ENCODE measurements at regions not wholly inside any gene's neighbourhood (a gene's known extent, or its start where the extent isn't known, plus 50 kb on each side); places are given as distances from the start of the nearest gene placed in this dataset.
"Not testable (repeated sequence)": the region's sequence is repeated elsewhere in the genome, so short reads cannot be mapped to it uniquely, and the experiment has no call there.

- CTCF ChIA-PET, result no interaction called here
- H3K4me3 ChIP-seq (ENCODE audit: low read depth, low read length, poor library complexity, severe bottlenecking), result no peak overlapping the region
- H3K27ac ChIP-seq (ENCODE audit: low read depth, low read length, poor library complexity, severe bottlenecking), result no peak overlapping the region
- BruUV-seq (replicated peaks), result no TSS peak
- intact Hi-C loops (cut with micrococcal nuclease; ENCODE audit: unreplicated experiment), result no loop called here
- DNase-seq (ENCODE audit: low spot score), result no peak
- H3K4me1 ChIP-seq (ENCODE audit: insufficient read depth, low read length, poor library complexity, severe bottlenecking), result no peaks in the 10 kb centered on the region
- POLR2A ChIA-PET (ENCODE audit: low non-redundant PET), result no interaction called here
- no peaks in the 10 kb centered on the region for H3K27me3 ChIP-seq (replicated peaks; ENCODE audit: insufficient read depth, low read depth, low read length, poor library complexity)
- H3K9me3 ChIP-seq (ENCODE audit: low read depth, low read length, poor library complexity, severe bottlenecking), result no peaks in the 10 kb centered on the region
- no peaks in the 10 kb centered on the region for H3K36me3 ChIP-seq (ENCODE audit: insufficient read depth, low read length, poor library complexity, severe bottlenecking)
- TF ChIP-seq CTCF (conservative IDR thresholded peaks at IDR 0.05; ENCODE audit: low read depth, low read length) (no peak), EZH2 (IDR thresholded peaks at IDR 0.05; ENCODE audit: borderline replicate concordance, low read depth, low read length, poor library complexity, severe bottlenecking) (no peak)
These were observed 704.7 kb upstream of the TMEFF2 start for GRCh38 chr2:192899466-192899865.

- H3K4me3 ChIP-seq (ENCODE audit: low read depth, low read length, poor library complexity, severe bottlenecking); DNase-seq (ENCODE audit: low spot score); H3K27me3 ChIP-seq (replicated peaks; ENCODE audit: insufficient read depth, low read depth, low read length, poor library complexity); BruUV-seq (replicated peaks); POLR2A ChIA-PET (ENCODE audit: low non-redundant PET); intact Hi-C loops (cut with micrococcal nuclease; ENCODE audit: unreplicated experiment); CTCF ChIA-PET; H3K36me3 ChIP-seq (ENCODE audit: insufficient read depth, low read length, poor library complexity, severe bottlenecking); H3K9me3 ChIP-seq (ENCODE audit: low read depth, low read length, poor library complexity, severe bottlenecking); H3K27ac ChIP-seq (ENCODE audit: low read depth, low read length, poor library complexity, severe bottlenecking); H3K4me1 ChIP-seq (ENCODE audit: insufficient read depth, low read length, poor library complexity, severe bottlenecking): not testable (repeated sequence)
These were observed 699.2 kb upstream of the TMEFF2 start for GRCh38 chr2:192893976-192894375.

DNA sequence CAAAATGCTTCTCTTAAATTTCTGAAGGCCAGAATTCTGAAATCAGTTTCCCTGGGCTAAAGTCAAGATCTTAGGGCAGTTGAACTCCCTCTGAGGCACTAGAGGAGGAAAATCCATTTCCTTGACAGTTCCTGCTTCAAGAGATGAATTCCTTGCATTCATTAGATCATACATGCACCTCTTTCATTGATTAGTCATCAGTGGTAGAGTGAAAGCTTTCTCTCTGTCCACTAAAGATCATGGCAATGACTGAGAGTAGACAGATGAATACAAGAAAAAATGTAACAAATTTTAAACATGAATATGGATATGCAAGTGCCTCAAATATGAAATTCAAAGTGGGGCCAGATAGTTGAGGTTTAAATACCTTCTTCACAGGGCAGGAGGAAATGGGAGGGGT is 693.4 kb upstream of the TMEFF2 start:
- CTCF ChIA-PET, result no interaction called here
- POLR2A ChIA-PET (ENCODE audit: low non-redundant PET), result no interaction called here
- no TSS peak for BruUV-seq (replicated peaks)
- TF ChIP-seq EZH2 (IDR thresholded peaks at IDR 0.05; ENCODE audit: borderline replicate concordance, low read depth, low read length, poor library complexity, severe bottlenecking), result no peak
- no peak for TF ChIP-seq CTCF (conservative IDR thresholded peaks at IDR 0.05; ENCODE audit: low read depth, low read length)
- Histone ChIP-seq H3K9me3 (ENCODE audit: low read depth, low read length, poor library complexity, severe bottlenecking) (no peaks in the 10 kb centered on the region), H3K36me3 (ENCODE audit: insufficient read depth, low read length, poor library complexity, severe bottlenecking) (no peaks in the 10 kb centered on the region), H3K4me3 (ENCODE audit: low read depth, low read length, poor library complexity, severe bottlenecking) (no peak overlapping the region), H3K4me1 (ENCODE audit: insufficient read depth, low read length, poor library complexity, severe bottlenecking) (peaks cover 5% of the 10 kb centered on the region), H3K27me3 (replicated peaks; ENCODE audit: insufficient read depth, low read depth, low read length, poor library complexity) (no peaks in the 10 kb centered on the region), H3K27ac (ENCODE audit: low read depth, low read length, poor library complexity, severe bottlenecking) (no peak overlapping the region)
- no peak for DNase-seq (ENCODE audit: low spot score)
- intact Hi-C loops (cut with micrococcal nuclease; ENCODE audit: unreplicated experiment), result no loop called here

DNA sequence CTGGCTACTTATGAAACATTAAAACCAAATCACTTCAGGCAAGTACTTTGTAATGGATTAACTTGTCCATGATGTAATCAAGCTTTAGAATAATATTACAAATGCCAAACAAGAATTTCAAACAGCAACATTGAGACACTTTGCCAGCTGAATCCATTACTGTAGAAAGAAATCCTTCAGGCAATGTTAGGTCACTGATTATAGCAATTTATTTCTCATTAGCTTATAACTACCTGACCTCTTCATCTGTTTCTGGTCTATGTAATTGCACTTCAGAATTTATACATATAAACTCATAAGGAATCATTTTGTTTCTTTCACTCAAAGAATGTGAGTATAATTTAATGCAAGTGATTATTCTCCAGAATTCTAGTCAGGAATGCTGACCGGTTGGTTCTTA is 692.6 kb upstream of the TMEFF2 start:
- intact Hi-C loops (cut with micrococcal nuclease; ENCODE audit: unreplicated experiment), result no loop called here
- peaks cover 5% of the 10 kb centered on the region for H3K4me1 ChIP-seq (ENCODE audit: insufficient read depth, low read length, poor library complexity, severe bottlenecking)
- H3K27ac ChIP-seq (ENCODE audit: low read depth, low read length, poor library complexity, severe bottlenecking), result no peak overlapping the region
- H3K4me3 ChIP-seq (ENCODE audit: low read depth, low read length, poor library complexity, severe bottlenecking), result no peak overlapping the region
- no peak for TF ChIP-seq CTCF (conservative IDR thresholded peaks at IDR 0.05; ENCODE audit: low read depth, low read length)
- no peak for TF ChIP-seq EZH2 (IDR thresholded peaks at IDR 0.05; ENCODE audit: borderline replicate concordance, low read depth, low read length, poor library complexity, severe bottlenecking)
- no peaks in the 10 kb centered on the region for H3K27me3 ChIP-seq (replicated peaks; ENCODE audit: insufficient read depth, low read depth, low read length, poor library complexity)
- POLR2A ChIA-PET (ENCODE audit: low non-redundant PET), result no interaction called here
- DNase-seq (ENCODE audit: low spot score), result peak; percentile 24
- no peaks in the 10 kb centered on the region for H3K9me3 ChIP-seq (ENCODE audit: low read depth, low read length, poor library complexity, severe bottlenecking)
- BruUV-seq (replicated peaks), result no TSS peak
- no peaks in the 10 kb centered on the region for H3K36me3 ChIP-seq (ENCODE audit: insufficient read depth, low read length, poor library complexity, severe bottlenecking)
- CTCF ChIA-PET, result no interaction called here
